Effector memory CD8-positive, alpha-beta T cell (primary cell): ENCODE measurements at regions not wholly inside any gene's neighbourhood (a gene's known extent, or its start where the extent isn't known, plus 50 kb on each side); places are given as distances from the start of the nearest gene placed in this dataset.

Source experiments
- ATAC-seq: fragments of 150-1000 bp; cut with Tn5 transposase; replicated peaks from 2 replicates; pipeline ENCODE4 v1.10.0; 2021; ENCODE audit warnings: mild to moderate bottlenecking, moderate library complexity
- DNase-seq, 3 experiments: peaks; one replicate each; pipeline ENCODE4 v3.0.0; 2021
- H3K27ac Mint-ChIP-seq, 2 donors: one replicate each; pipeline ENCODE4 v1.8.0; 2022; ENCODE audit warnings: mild to moderate bottlenecking in 2 of 2, mixed read lengths in 2 of 2, moderate library complexity in 2 of 2
- H3K27me3 Mint-ChIP-seq, 2 donors: one replicate each; pipeline ENCODE4 v1.8.0; 2022; ENCODE audit warnings: mixed read lengths in 2 of 2
- H3K36me3 Mint-ChIP-seq: one replicate; pipeline ENCODE4 v1.8.0; 2022; ENCODE audit warnings: mild to moderate bottlenecking, moderate library complexity, mixed read lengths; ENCODE audit not compliant: insufficient read depth
- H3K4me1 Mint-ChIP-seq, 2 donors: one replicate each; pipeline ENCODE4 v1.8.0; 2022; ENCODE audit warnings: low read depth in 2 of 2, mixed read lengths in 2 of 2
- H3K4me3 Mint-ChIP-seq, 2 donors: one replicate each; pipeline ENCODE4 v1.8.0; 2022; ENCODE audit warnings: mild to moderate bottlenecking in 2 of 2, mixed read lengths in 2 of 2, moderate library complexity in 2 of 2
- H3K9me3 Mint-ChIP-seq, 2 donors: one replicate each; pipeline ENCODE4 v1.8.0; 2022; ENCODE audit warnings: mixed read lengths in 2 of 2

- Mint-ChIP-seq H3K27ac (no peak overlapping the region), H3K36me3 (no peaks in the 10 kb centered on the region), H3K4me1 (no peaks in the 10 kb centered on the region), H3K27me3 (peaks cover 65 to 77% of the 10 kb centered on the region in 2 donors), H3K9me3 (no peaks in the 10 kb centered on the region), H3K4me3 (no peak overlapping the region)
- ATAC-seq (no peak), DNase-seq (no peak)
These were observed 74.8 kb upstream of the AKR1E2 start for GRCh38 chr10:4751211-4751610.

- no peak overlapping the region for H3K4me3 Mint-ChIP-seq
- no peaks in the 10 kb centered on the region for H3K9me3 Mint-ChIP-seq
- no peaks in the 10 kb centered on the region for H3K4me1 Mint-ChIP-seq
- ATAC-seq (no peak), DNase-seq (no peak)
- no peaks in the 10 kb centered on the region for H3K36me3 Mint-ChIP-seq
- H3K27me3 Mint-ChIP-seq = peaks cover 72 to 80% of the 10 kb centered on the region in 2 donors
- no peak overlapping the region for H3K27ac Mint-ChIP-seq
These were observed 76.8 kb upstream of the AKR1E2 start for GRCh38 chr10:4749271-4749574.

- Mint-ChIP-seq H3K27me3 (peaks cover 73 to 80% of the 10 kb centered on the region in 2 donors), H3K9me3 (no peaks in the 10 kb centered on the region), H3K4me1 (no peaks in the 10 kb centered on the region), H3K4me3 (no peak overlapping the region), H3K27ac (no peak overlapping the region), H3K36me3 (no peaks in the 10 kb centered on the region)
- DNase-seq (no peak), ATAC-seq (no peak)
These were observed 77.3 kb upstream of the AKR1E2 start for GRCh38 chr10:4748491-4749270.

- DNase-seq = no peak
- H3K27me3 Mint-ChIP-seq = peaks cover 53 to 57% of the 10 kb centered on the region in 2 donors
- no peaks in the 10 kb centered on the region for H3K4me1 Mint-ChIP-seq
- no peaks in the 10 kb centered on the region for H3K36me3 Mint-ChIP-seq
- no peak for ATAC-seq
- H3K4me3 Mint-ChIP-seq = no peak overlapping the region
- no peaks in the 10 kb centered on the region for H3K9me3 Mint-ChIP-seq
- H3K27ac Mint-ChIP-seq = no peak overlapping the region
These were observed 83.8 kb upstream of the AKR1E2 start for GRCh38 chr10:4742217-4742616.

GRCh38 chr10:4740471-4740870 is 85.5 kb upstream of the AKR1E2 start:
- H3K27me3 Mint-ChIP-seq = peaks cover 61 to 67% of the 10 kb centered on the region in 2 donors
- H3K4me1 Mint-ChIP-seq = no peaks in the 10 kb centered on the region

GRCh38 chr10:4736608-4737007 is 89.4 kb upstream of the AKR1E2 start:
- Mint-ChIP-seq H3K36me3 (no peaks in the 10 kb centered on the region), H3K9me3 (no peaks in the 10 kb centered on the region), H3K4me3 (no peak overlapping the region), H3K27ac (no peak overlapping the region), H3K4me1 (no peaks in the 10 kb centered on the region), H3K27me3 (peaks cover 52 to 57% of the 10 kb centered on the region in 2 donors)
- ATAC-seq = no peak
- DNase-seq = no peak

More at GRCh38 chr10:4740471-4740870, 85.5 kb upstream of the AKR1E2 start:
- DNase-seq (no peak), ATAC-seq (no peak)
- Mint-ChIP-seq H3K9me3 (no peaks in the 10 kb centered on the region), H3K27ac (no peak overlapping the region), H3K36me3 (no peaks in the 10 kb centered on the region), H3K4me3 (no peak overlapping the region)

GRCh38 chr10:4736183-4736582 is 89.8 kb upstream of the AKR1E2 start:
- Mint-ChIP-seq H3K27ac (no peak overlapping the region), H3K36me3 (no peaks in the 10 kb centered on the region), H3K4me3 (no peak overlapping the region), H3K27me3 (peaks cover 56 to 57% of the 10 kb centered on the region in 2 donors), H3K9me3 (no peaks in the 10 kb centered on the region), H3K4me1 (no peaks in the 10 kb centered on the region)
- ATAC-seq (no peak), DNase-seq (no peak)

GRCh38 chr10:4733843-4734224 is 92.2 kb upstream of the AKR1E2 start:
- H3K27me3 Mint-ChIP-seq = peaks cover 50 to 52% of the 10 kb centered on the region in 2 donors
- DNase-seq (no peak), ATAC-seq (no peak)
- no peaks in the 10 kb centered on the region for H3K4me1 Mint-ChIP-seq
- H3K4me3 Mint-ChIP-seq = no peak overlapping the region
- no peak overlapping the region for H3K27ac Mint-ChIP-seq
- no peaks in the 10 kb centered on the region for H3K36me3 Mint-ChIP-seq
- no peaks in the 10 kb centered on the region for H3K9me3 Mint-ChIP-seq

- Mint-ChIP-seq H3K9me3 (no peaks in the 10 kb centered on the region), H3K27ac (no peak overlapping the region), H3K36me3 (no peaks in the 10 kb centered on the region), H3K4me3 (no peak overlapping the region), H3K4me1 (no peaks in the 10 kb centered on the region), H3K27me3 (peaks cover 46 to 48% of the 10 kb centered on the region in 2 donors)
- no peak for ATAC-seq
- DNase-seq = no peak
These were observed 92.7 kb upstream of the AKR1E2 start for GRCh38 chr10:4733150-4733842.

GRCh38 chr10:4730998-4731397 is 95.0 kb upstream of the AKR1E2 start:
- DNase-seq (no peak), ATAC-seq (no peak)
- Mint-ChIP-seq H3K27me3 (peaks cover 42 to 44% of the 10 kb centered on the region in 2 donors), H3K4me3 (no peak overlapping the region), H3K36me3 (no peaks in the 10 kb centered on the region), H3K27ac (no peak overlapping the region), H3K4me1 (no peaks in the 10 kb centered on the region), H3K9me3 (no peaks in the 10 kb centered on the region)

- no peak overlapping the region for H3K4me3 Mint-ChIP-seq
- no peaks in the 10 kb centered on the region for H3K4me1 Mint-ChIP-seq
- no peak for ATAC-seq
- H3K27me3 Mint-ChIP-seq = peaks cover 23 to 31% of the 10 kb centered on the region in 2 donors
- H3K36me3 Mint-ChIP-seq = no peaks in the 10 kb centered on the region
- no peaks in the 10 kb centered on the region for H3K9me3 Mint-ChIP-seq
- no peak for DNase-seq
- no peak overlapping the region for H3K27ac Mint-ChIP-seq
These were observed 99.9 kb upstream of the AKR1E2 start for GRCh38 chr10:4725917-4726606.

GRCh38 chr10:4723860-4724259 is 102.1 kb upstream of the AKR1E2 start:
- H3K4me3 Mint-ChIP-seq = no peak overlapping the region
- H3K9me3 Mint-ChIP-seq = no peaks in the 10 kb centered on the region
- no peak for ATAC-seq
- no peak for DNase-seq
- peaks cover 29 to 42% of the 10 kb centered on the region in 2 donors for H3K27me3 Mint-ChIP-seq
- no peaks in the 10 kb centered on the region for H3K4me1 Mint-ChIP-seq
- no peak overlapping the region for H3K27ac Mint-ChIP-seq
- no peaks in the 10 kb centered on the region for H3K36me3 Mint-ChIP-seq

GRCh38 chr10:4721999-4722753 is 103.8 kb upstream of the AKR1E2 start:
- ATAC-seq (no peak), DNase-seq (no peak)
- H3K4me1 Mint-ChIP-seq = no peaks in the 10 kb centered on the region
- H3K27me3 Mint-ChIP-seq = peaks cover 30 to 44% of the 10 kb centered on the region in 2 donors
- no peaks in the 10 kb centered on the region for H3K36me3 Mint-ChIP-seq
- H3K4me3 Mint-ChIP-seq = no peak overlapping the region
- no peaks in the 10 kb centered on the region for H3K9me3 Mint-ChIP-seq
- no peak overlapping the region for H3K27ac Mint-ChIP-seq
